Transverse colon (tissue), 4 donors: ENCODE measurements at regions not wholly inside any gene's neighbourhood (a gene's known extent, or its start where the extent isn't known, plus 50 kb on each side); places are given as distances from the start of the nearest gene placed in this dataset.

Experiments used
- DNase-seq: peaks from one replicate; pipeline ENCODE4 v3.0.0-alpha.2; 2019
- H3K27ac ChIP-seq, 4 donors: fragments of 200-600 bp; sonication (generic); 2 replicates each; pipeline ENCODE4 v1.5.1; 2016 to 2018; ENCODE audit warnings: inconsistent platforms in 4 of 4
- H3K27me3 ChIP-seq: fragments of 200-600 bp; sonication (generic); 2 replicates; pipeline ENCODE4 v1.5.1; 2017; ENCODE audit warnings: inconsistent platforms
- H3K36me3 ChIP-seq, 4 donors: fragments of 200-600 bp; sonication (generic); 2 replicates each; pipeline ENCODE4 v1.5.1; 2017 to 2019; ENCODE audit warnings: inconsistent platforms in 4 of 4
- H3K4me1 ChIP-seq, 4 donors: fragments of 200-600 bp; sonication (generic); 2 replicates each; pipeline ENCODE4 v1.5.1; 2017 to 2020; ENCODE audit warnings: inconsistent platforms in 4 of 4
- H3K4me3 ChIP-seq, 4 donors: fragments of 200-600 bp; sonication (generic); 1 replicate in 1 of 4; 2 replicates in 3 of 4; pipeline versions ENCODE4 v1.5.1 to v1.6.1; 2017 to 2019; ENCODE audit warnings: inconsistent platforms in 4 of 4
- H3K9me3 ChIP-seq, 2 donors: fragments of 200-600 bp; sonication (generic); 2 replicates each; pipeline ENCODE4 v1.5.1; 2017 to 2019; ENCODE audit warnings: inconsistent platforms in 2 of 2
- CTCF ChIP-seq, 5 experiments: fragments of 200-600 bp in 3 of 5; fragments of 450-650 bp in 2 of 5; sonication (generic) in 3 of 5; IDR thresholded peaks; 1 replicate in 2 of 5; 2 replicates in 3 of 5; pipeline ENCODE4 v1.5.1; 2016 to 2017; ENCODE audit warnings: antibody characterized with exemption in 5 of 5, inconsistent platforms in 3 of 5, mild to moderate bottlenecking in 2 of 5, moderate library complexity in 1 of 5
- EP300 ChIP-seq: sonication (generic); formaldehyde crosslinking; IDR thresholded peaks from one replicate; pipeline ENCODE4 v1.6.1; 2017; ENCODE audit warnings: antibody characterized with exemption, low read depth
- POLR2A ChIP-seq: fragments of 450-650 bp; IDR thresholded peaks from one replicate; pipeline ENCODE4 v1.6.1; 2016; ENCODE audit warnings: antibody characterized with exemption, mild to moderate bottlenecking, moderate library complexity
- POLR2AphosphoS5 ChIP-seq, 3 donors: sonication (generic); formaldehyde crosslinking; IDR thresholded peaks; one replicate each; pipeline ENCODE4 v1.6.1; 2016; ENCODE audit warnings: antibody characterized with exemption in 3 of 3
- WGBS, 2 donors: methylation state at CpG; one replicate each; pipeline ENCODE4 v1.1.5; 2018; ENCODE audit warnings: low coverage in 1 of 2; 5-methylcytosine and 5-hydroxymethylcytosine counted together
- in situ Hi-C, 4 donors: fragments of 200-750 bp; cut with MboI; loops; one replicate each; pipeline versions ENCODE4 v1.15.0 to v1.15.1; 2017; ENCODE audit warnings: low sequenced_read_pairs in 3 of 4, low pct_ligation_motif_present in 1 of 4, low pct_unique_long_range_greater_than_20kb in 1 of 4
- intact Hi-C: fragments of 100-400 bp; cut with DNase I; formaldehyde crosslinking; loops from one replicate; pipeline ENCODE4 v1.15.1; 2023; ENCODE audit warnings: low total_unique reads

- intact Hi-C loops (no loop called here), in situ Hi-C loops (no loop called here)
- DNase-seq = no peak
- no peak overlapping the region for H3K4me3 ChIP-seq
- H3K9me3 ChIP-seq = no peaks in the 10 kb centered on the region
- H3K36me3 ChIP-seq = no peaks in the 10 kb centered on the region
- TF ChIP-seq POLR2A (no peak), POLR2AphosphoS5 (IDR thresholded peaks at IDR 0.05) (no peak), EP300 (no peak), CTCF (IDR thresholded peaks at IDR 0.05) (no peak)
- no peak overlapping the region for H3K27ac ChIP-seq
- H3K4me1 ChIP-seq = no peaks in the 10 kb centered on the region
- 81 to 83% methylated on average over 7 to 8 of the region's 8 CpGs for WGBS, 2 donors
- no peaks in the 10 kb centered on the region for H3K27me3 ChIP-seq
Observed at GRCh38 chr20:48247961-48248360, 462.7 kb upstream of the SULF2 start.

GRCh38 chr20:48246061-48246790 lies 460.9 kb upstream of the SULF2 start:
- in situ Hi-C loops = no loop called here
- Histone ChIP-seq H3K9me3 (no peaks in the 10 kb centered on the region), H3K36me3 (no peaks in the 10 kb centered on the region), H3K4me3 (no peak overlapping the region), H3K4me1 (no peaks in the 10 kb centered on the region), H3K27ac (no peak overlapping the region), H3K27me3 (no peaks in the 10 kb centered on the region)
- intact Hi-C loops = no loop called here
- 49 to 65% methylated on average over 7 to 9 of the region's 9 CpGs for WGBS, 2 donors
- no peak for DNase-seq
- TF ChIP-seq POLR2A = no peak
- TF ChIP-seq POLR2AphosphoS5 (IDR thresholded peaks at IDR 0.05) = no peak
- TF ChIP-seq EP300 = no peak
- TF ChIP-seq CTCF (IDR thresholded peaks at IDR 0.05) = no peak

GRCh38 chr20:48242623-48243022 lies 457.3 kb upstream of the SULF2 start:
- in situ Hi-C loops = no loop called here

GRCh38 chr20:48241482-48241881 lies 456.2 kb upstream of the SULF2 start:
- no peak overlapping the region for H3K27ac ChIP-seq
- intact Hi-C loops = no loop called here
- WGBS, 2 donors = 75 to 79% methylated on average over 1 to 5 of the region's 5 CpGs
- H3K9me3 ChIP-seq = no peaks in the 10 kb centered on the region
- H3K27me3 ChIP-seq = no peaks in the 10 kb centered on the region
- in situ Hi-C loops = no loop called here
- TF ChIP-seq EP300 = no peak
- TF ChIP-seq CTCF (IDR thresholded peaks at IDR 0.05) = no peak
- no peak for TF ChIP-seq POLR2A
- TF ChIP-seq POLR2AphosphoS5 (IDR thresholded peaks at IDR 0.05) = no peak
- no peak for DNase-seq
- no peaks in the 10 kb centered on the region for H3K36me3 ChIP-seq
- no peak overlapping the region for H3K4me3 ChIP-seq
- no peaks in the 10 kb centered on the region for H3K4me1 ChIP-seq

More at GRCh38 chr20:48242623-48243022, 457.3 kb upstream of the SULF2 start:
- TF ChIP-seq CTCF (IDR thresholded peaks at IDR 0.05) = no peak
- no peak for TF ChIP-seq EP300
- TF ChIP-seq POLR2A = no peak
- no peak for TF ChIP-seq POLR2AphosphoS5 (IDR thresholded peaks at IDR 0.05)
- Histone ChIP-seq H3K36me3 (no peaks in the 10 kb centered on the region), H3K9me3 (no peaks in the 10 kb centered on the region), H3K27ac (no peak overlapping the region), H3K27me3 (no peaks in the 10 kb centered on the region), H3K4me1 (no peaks in the 10 kb centered on the region), H3K4me3 (no peak overlapping the region)
- WGBS, 2 donors = 94 to 97% methylated on average over 6 to 8 of the region's 8 CpGs
- intact Hi-C loops = no loop called here
- DNase-seq = no peak
